LNCAP (cell line): ENCODE measurements at regions not wholly inside any gene's neighbourhood (a gene's known extent, or its start where the extent isn't known, plus 50 kb on each side); places are given as distances from the start of the nearest gene placed in this dataset.

Source experiments
- TF ChIP-seq, protein P1 (sequence below): fragments of 450-650 bp; IDR thresholded peaks from 2 replicates; pipeline ENCODE4 v1.5.1; 2017; ENCODE audit warnings: mild to moderate bottlenecking

DNA sequence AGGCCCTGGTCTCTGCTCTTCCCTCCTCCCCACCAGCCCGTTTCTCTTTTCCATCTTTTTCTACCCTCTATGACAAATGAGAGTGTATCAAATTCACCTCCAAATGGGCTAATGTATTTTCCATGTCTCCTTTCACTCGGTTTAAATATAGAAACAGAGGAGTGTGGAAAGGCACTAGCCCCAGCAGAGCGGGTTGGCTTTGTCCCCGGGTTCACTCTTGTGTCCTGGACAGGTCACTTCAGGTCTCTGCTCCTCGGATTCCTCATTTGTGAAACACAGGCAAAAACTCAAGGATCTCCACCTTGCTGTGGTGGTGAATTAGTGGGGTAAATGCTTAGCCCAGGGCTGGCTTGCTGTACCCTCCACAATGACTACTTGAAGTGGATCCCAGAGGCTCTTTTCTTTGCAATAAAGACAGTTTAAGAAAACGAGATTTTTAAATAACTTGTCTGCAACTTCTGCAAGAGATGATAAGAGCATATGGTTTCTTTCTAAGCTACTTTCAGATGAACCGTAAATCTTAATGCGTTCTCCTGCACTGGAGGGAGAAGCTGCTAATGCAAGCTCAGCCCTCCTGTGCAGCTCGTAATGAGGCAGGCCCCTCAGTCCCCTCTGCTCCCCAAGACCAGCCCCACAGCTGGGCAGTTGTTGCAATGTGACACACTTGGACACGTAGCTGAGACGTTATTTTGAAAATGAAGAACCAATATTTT lies 292.9 kb downstream of the THBS2 start:
- TF ChIP-seq, protein P1, sequence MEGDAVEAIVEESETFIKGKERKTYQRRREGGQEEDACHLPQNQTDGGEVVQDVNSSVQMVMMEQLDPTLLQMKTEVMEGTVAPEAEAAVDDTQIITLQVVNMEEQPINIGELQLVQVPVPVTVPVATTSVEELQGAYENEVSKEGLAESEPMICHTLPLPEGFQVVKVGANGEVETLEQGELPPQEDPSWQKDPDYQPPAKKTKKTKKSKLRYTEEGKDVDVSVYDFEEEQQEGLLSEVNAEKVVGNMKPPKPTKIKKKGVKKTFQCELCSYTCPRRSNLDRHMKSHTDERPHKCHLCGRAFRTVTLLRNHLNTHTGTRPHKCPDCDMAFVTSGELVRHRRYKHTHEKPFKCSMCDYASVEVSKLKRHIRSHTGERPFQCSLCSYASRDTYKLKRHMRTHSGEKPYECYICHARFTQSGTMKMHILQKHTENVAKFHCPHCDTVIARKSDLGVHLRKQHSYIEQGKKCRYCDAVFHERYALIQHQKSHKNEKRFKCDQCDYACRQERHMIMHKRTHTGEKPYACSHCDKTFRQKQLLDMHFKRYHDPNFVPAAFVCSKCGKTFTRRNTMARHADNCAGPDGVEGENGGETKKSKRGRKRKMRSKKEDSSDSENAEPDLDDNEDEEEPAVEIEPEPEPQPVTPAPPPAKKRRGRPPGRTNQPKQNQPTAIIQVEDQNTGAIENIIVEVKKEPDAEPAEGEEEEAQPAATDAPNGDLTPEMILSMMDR, result no peak

DNA sequence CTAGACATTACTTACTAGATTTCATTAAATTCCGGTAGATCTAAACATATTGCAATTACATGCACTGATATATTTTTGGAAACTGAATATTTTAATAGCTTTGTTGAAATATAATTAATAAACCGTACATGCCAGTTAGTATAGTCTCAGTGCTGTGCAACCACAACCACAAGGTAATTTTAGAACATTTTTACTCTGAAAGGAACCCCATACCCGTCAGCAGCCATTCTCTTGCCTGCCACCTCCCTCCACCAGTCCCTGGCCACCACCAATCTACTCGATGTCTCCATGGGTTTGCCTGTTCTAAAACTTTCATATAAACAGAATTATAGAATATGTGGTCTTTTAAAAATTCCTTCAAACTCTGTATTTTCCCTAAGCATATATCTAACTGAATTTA lies 293.9 kb downstream of the THBS2 start:
- TF ChIP-seq, protein P1, result no peak

DNA sequence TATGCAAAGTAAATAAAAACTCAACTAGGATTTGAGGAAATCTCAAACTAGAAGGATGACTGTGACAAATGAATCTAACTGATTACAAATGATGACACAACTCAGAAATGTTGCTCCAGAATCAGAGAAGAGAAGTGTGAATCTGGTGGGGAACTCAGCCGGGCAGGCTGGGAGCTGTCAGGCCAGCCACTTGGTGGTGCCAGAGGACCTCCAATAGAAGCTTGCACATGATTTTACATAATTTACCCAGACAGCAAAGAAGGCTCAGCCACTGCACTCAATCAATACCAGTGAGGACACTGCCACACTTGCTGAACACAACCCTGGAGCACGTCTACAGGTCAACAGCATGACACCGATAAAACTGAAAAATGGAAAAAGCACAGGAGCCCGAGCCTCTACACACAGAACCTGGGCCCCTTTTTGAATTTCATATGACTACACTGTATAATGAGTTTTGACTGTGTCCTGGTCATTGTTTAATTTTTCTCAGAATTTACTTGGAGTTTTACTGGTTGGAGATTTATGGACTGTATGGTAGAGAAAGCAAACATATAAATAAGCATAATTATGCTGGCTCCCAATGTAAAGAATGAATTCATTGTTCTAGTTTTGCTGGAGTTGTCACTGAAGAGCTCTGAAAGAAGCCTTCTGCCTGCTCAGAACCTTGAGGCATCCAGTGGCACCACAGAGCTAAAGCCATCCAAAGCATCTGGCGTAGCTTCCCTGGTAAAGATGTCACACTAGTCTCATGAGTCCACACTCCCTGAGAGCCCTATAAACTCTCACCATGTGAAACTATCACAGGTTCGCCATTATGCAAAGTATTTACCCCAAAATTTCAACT lies 296.5 kb downstream of the THBS2 start:
- TF ChIP-seq, protein P1, result peak; percentile 93

DNA sequence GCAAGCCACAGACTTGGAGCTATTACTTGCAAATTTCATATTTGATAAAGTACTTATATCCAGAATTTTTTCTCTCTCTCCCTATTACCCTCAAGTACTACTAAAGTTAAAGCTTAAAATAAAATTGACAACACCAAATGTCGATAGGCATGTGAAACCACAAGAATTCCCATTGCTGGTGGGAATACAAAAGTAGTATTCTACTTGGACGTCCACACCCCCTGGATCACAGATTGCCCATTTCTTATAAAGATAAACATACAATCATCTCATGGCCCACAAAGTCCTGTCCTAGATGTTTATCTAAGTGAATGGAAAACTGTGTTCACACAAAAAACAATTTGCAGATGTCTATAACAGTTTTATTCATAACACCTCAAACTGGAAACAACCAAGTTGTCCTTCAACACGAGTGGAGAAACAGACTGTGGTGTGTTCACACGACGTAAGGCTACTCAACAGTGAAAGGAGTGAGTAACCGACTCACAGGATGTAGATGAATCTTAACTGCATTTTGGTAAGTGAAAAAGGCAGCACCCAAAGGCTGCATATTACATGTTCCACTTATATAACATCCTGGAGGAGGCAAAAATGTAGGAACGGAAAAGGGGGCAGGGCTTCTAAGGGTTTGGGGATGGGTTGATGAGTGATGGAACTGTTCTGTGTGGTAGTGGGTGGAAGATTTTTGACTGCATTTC lies 297.4 kb downstream of the THBS2 start:
- TF ChIP-seq, protein P1, result no peak

DNA sequence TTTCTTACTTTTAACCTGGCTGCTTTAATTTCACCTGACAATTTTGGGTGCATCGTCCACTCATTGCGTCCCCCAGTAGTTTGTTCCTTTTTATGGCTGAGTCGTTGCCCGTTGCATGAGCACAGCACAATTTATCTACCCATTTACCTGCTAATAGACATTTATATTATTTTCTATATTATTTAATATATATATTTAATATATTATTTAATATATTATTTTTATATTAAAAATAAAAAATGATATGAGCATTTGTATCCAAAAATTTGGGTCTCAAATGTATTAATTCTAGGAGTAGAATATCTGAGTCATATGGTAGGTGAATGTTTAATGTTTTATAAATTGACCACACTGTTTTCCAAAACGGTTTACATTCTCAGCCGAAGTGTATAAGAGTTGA lies 300.2 kb downstream of the THBS2 start:
- TF ChIP-seq, protein P1, result no peak

DNA sequence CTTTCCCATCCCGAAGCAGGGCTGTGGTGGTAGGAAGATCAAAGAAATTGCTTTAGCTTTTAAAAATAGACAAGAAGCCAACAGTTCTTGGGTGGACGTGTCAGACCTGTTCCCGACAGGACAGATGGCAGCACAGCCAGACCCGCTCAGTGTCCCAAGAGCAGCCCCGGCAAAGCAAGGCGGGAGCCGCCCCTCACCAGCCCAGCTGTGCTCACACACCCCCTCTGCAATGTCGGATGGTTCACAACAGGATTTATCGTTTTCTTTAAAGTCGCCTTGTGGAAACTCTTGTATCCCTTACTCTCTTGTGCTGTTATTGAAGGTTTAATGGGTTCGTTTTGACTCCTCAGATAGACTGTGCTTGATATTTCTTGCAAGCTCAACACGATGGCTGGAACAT lies 302.4 kb downstream of the THBS2 start:
- TF ChIP-seq, protein P1, result no peak

DNA sequence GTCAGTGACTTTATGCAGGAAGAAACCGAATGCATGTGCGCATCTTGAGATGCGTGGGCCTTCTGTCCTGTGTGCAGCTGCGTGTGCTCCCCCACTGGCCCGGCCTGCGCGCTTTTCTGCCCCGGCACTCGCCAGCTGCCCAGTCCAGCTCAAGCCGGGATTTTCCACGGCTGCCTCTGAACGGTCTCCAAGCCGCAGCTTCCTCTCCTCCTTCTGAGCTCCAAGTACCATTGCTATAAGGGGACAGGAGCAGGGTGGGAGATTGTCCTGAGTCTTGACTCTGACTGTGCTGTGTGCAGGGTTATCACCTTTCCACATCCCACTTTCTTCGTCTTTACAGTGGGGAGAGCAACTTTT lies 302.8 kb downstream of the THBS2 start:
- TF ChIP-seq, protein P1, result no peak
